ENCODE measurements at regions not wholly inside any gene's neighbourhood (a gene's known extent, or its start where the extent isn't known, plus 50 kb on each side); places are given as distances from the start of the nearest gene placed in this dataset.
"Not testable (repeated sequence)": the region's sequence is repeated elsewhere in the genome, so short reads cannot be mapped to it uniquely, and the experiment has no call there.

- intact Hi-C loops (cut with DNase I) = no loop called here
- no peaks in the 10 kb centered on the region for H3K4me1 ChIP-seq
- no peaks in the 10 kb centered on the region for H3K27me3 ChIP-seq
- peaks cover 0 to 21% (median 0%) of the 10 kb centered on the region in 3 donors for H3K9me3 ChIP-seq
- no peak overlapping the region for H3K4me3 ChIP-seq
- no peaks in the 10 kb centered on the region for H3K36me3 ChIP-seq (replicated peaks in 1 of 2; ENCODE audit: insufficient read depth in 1 of 2, low read depth in 2 of 2)
- ATAC-seq = no peak
- no peak overlapping the region for H3K27ac ChIP-seq
- TF ChIP-seq, protein P1, sequence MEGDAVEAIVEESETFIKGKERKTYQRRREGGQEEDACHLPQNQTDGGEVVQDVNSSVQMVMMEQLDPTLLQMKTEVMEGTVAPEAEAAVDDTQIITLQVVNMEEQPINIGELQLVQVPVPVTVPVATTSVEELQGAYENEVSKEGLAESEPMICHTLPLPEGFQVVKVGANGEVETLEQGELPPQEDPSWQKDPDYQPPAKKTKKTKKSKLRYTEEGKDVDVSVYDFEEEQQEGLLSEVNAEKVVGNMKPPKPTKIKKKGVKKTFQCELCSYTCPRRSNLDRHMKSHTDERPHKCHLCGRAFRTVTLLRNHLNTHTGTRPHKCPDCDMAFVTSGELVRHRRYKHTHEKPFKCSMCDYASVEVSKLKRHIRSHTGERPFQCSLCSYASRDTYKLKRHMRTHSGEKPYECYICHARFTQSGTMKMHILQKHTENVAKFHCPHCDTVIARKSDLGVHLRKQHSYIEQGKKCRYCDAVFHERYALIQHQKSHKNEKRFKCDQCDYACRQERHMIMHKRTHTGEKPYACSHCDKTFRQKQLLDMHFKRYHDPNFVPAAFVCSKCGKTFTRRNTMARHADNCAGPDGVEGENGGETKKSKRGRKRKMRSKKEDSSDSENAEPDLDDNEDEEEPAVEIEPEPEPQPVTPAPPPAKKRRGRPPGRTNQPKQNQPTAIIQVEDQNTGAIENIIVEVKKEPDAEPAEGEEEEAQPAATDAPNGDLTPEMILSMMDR (IDR thresholded peaks at IDR 0.05) = no peak
- TF ChIP-seq POLR2A (IDR thresholded peaks at IDR 0.05) = no peak
- DNase-seq = no peak
- WGBS, 2 donors = 92 to 95% methylated on average over 1 of the region's 1 CpG
Measured at GRCh38 chr12:47610686-47611252, 95.1 kb downstream of the RPAP3 start.

GRCh38 chr12:47609806-47610205 is 96.0 kb downstream of the RPAP3 start:
- Histone ChIP-seq H3K36me3 (replicated peaks in 1 of 2; ENCODE audit: insufficient read depth in 1 of 2, low read depth in 2 of 2) (no peaks in the 10 kb centered on the region), H3K4me1 (no peaks in the 10 kb centered on the region), H3K27ac (no peak overlapping the region), H3K9me3 (peaks cover 0 to 21% (median 0%) of the 10 kb centered on the region in 3 donors), H3K4me3 (no peak overlapping the region), H3K27me3 (no peaks in the 10 kb centered on the region)
- intact Hi-C loops (cut with DNase I) = no loop called here
- DNase-seq (no peak), ATAC-seq (no peak)
- TF ChIP-seq POLR2A (IDR thresholded peaks at IDR 0.05) = no peak
- TF ChIP-seq, protein P1 (IDR thresholded peaks at IDR 0.05) = no peak
- 93% methylated on average over 3 of the region's 3 CpGs for WGBS, 2 donors

- H3K36me3 ChIP-seq (replicated peaks in 1 of 2; ENCODE audit: insufficient read depth in 1 of 2, low read depth in 2 of 2); intact Hi-C loops (cut with DNase I); H3K4me3 ChIP-seq; H3K27ac ChIP-seq; H3K27me3 ChIP-seq; ATAC-seq; H3K4me1 ChIP-seq: not testable (repeated sequence)
- 70 to 88% methylated on average over 4 of the region's 4 CpGs for WGBS, 2 donors
- H3K9me3 ChIP-seq = peaks cover 0 to 21% (median 0%) of the 10 kb centered on the region in 3 donors
- DNase-seq = peak in 1 of 4 donors; percentile 5
Measured at GRCh38 chr12:47608671-47609070, 97.2 kb downstream of the RPAP3 start.

- Histone ChIP-seq H3K4me3 (no peak overlapping the region), H3K36me3 (replicated peaks in 1 of 2; ENCODE audit: insufficient read depth in 1 of 2, low read depth in 2 of 2) (no peaks in the 10 kb centered on the region), H3K27me3 (no peaks in the 10 kb centered on the region), H3K27ac (no peak overlapping the region), H3K4me1 (no peaks in the 10 kb centered on the region), H3K9me3 (peaks cover 0 to 11% (median 0%) of the 10 kb centered on the region in 3 donors)
- TF ChIP-seq, protein P1 (IDR thresholded peaks at IDR 0.05) = no peak
- TF ChIP-seq POLR2A (IDR thresholded peaks at IDR 0.05) = no peak
- ATAC-seq = no peak
- 77 to 82% methylated on average over 1 of the region's 1 CpG for WGBS, 2 donors
- no peak for DNase-seq
- intact Hi-C loops (cut with DNase I) = no loop called here
Measured at GRCh38 chr12:47604221-47604873, 101.5 kb downstream of the RPAP3 start.

DNA sequence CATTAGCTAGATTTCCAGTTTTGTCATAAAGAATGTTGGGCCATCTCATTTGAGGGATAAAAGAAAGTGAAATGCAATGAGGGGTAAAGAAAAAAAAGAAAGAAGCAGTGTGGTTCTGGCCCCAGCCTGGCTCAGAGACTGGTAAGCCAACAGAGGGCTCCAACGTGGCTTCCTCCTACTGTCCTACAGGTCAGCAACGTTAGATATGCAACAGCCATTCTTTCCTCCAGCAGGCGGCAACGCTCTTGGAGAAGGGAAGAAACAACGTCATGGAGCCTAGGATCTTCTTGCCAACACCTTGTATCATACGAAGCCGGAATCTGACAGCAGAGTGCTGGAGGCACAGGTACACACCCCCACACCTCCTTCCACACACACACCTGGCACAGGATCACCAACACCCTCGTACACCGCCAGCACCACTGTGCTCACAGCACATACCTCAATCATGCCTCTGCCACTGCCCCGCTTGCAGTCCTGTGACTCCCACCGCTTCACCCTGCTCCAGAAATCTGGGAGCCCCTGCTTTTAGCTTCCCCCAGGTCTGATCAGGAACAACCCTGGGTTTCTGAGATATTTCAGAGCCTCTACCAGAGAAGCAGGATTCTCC is 102.8 kb downstream of the RPAP3 start:
- no peaks in the 10 kb centered on the region for H3K27me3 ChIP-seq
- no peak for ATAC-seq
- H3K4me1 ChIP-seq = no peaks in the 10 kb centered on the region
- no peaks in the 10 kb centered on the region for H3K36me3 ChIP-seq (replicated peaks in 1 of 2; ENCODE audit: insufficient read depth in 1 of 2, low read depth in 2 of 2)
- DNase-seq = no peak
- 69 to 76% methylated on average over 11 of the region's 11 CpGs for WGBS, 2 donors
- H3K27ac ChIP-seq = no peak overlapping the region
- H3K9me3 ChIP-seq = peaks cover 0 to 11% (median 0%) of the 10 kb centered on the region in 3 donors
- no peak for TF ChIP-seq POLR2A (IDR thresholded peaks at IDR 0.05)
- TF ChIP-seq, protein P1 (IDR thresholded peaks at IDR 0.05) = no peak
- H3K4me3 ChIP-seq = no peak overlapping the region
- intact Hi-C loops (cut with DNase I) = no loop called here
